ENCODE measurements at regions not wholly inside any gene's neighbourhood (a gene's known extent, or its start where the extent isn't known, plus 50 kb on each side); places are given as distances from the start of the nearest gene placed in this dataset.
A peak's percentile ranks its signal among the peaks of the same experiment; 100 is the strongest.
"Not testable (repeated sequence)": the region's sequence is repeated elsewhere in the genome, so short reads cannot be mapped to it uniquely, and the experiment has no call there.

GRCh38 chr6:112513175-112513574, 166.0 kb downstream of the RFPL4B start:
- no peak for DNase-seq (ENCODE audit: low read depth)

GRCh38 chr6:112522587-112522986, 175.5 kb downstream of the RFPL4B start:
- DNase-seq (ENCODE audit: low read depth): no peak

GRCh38 chr6:112524071-112524470, 176.9 kb downstream of the RFPL4B start:
- DNase-seq (ENCODE audit: low read depth): no peak

GRCh38 chr6:112525749-112526148, 178.6 kb downstream of the RFPL4B start:
- no peak for DNase-seq (ENCODE audit: low read depth)

- no peak for DNase-seq (ENCODE audit: low read depth)
These were observed 179.5 kb downstream of the RFPL4B start for GRCh38 chr6:112526594-112526993.

GRCh38 chr6:112528306-112528705, 181.2 kb downstream of the RFPL4B start:
- DNase-seq (ENCODE audit: low read depth): not testable (repeated sequence)

GRCh38 chr6:112535816-112536215, 188.7 kb downstream of the RFPL4B start:
- DNase-seq (ENCODE audit: low read depth): no peak

- no peak for DNase-seq (ENCODE audit: low read depth)
These were observed 192.2 kb downstream of the RFPL4B start for GRCh38 chr6:112539355-112539754.

GRCh38 chr6:112541847-112542246, 194.7 kb downstream of the RFPL4B start:
- not testable (repeated sequence) for DNase-seq (ENCODE audit: low read depth)

- DNase-seq (ENCODE audit: low read depth): not testable (repeated sequence)
These were observed 200.4 kb downstream of the RFPL4B start for GRCh38 chr6:112547321-112548085.

GRCh38 chr6:112549749-112550148, 202.6 kb downstream of the RFPL4B start:
- DNase-seq (ENCODE audit: low read depth): no peak

GRCh38 chr6:112557435-112557834, 210.3 kb downstream of the RFPL4B start:
- DNase-seq (ENCODE audit: low read depth): no peak

- no peak for DNase-seq (ENCODE audit: low read depth)
These were observed 210.8 kb downstream of the RFPL4B start for GRCh38 chr6:112557961-112558360.

GRCh38 chr6:112560651-112561050, 213.5 kb downstream of the RFPL4B start:
- no peak for DNase-seq (ENCODE audit: low read depth)

- no peak for DNase-seq (ENCODE audit: low read depth)
These were observed 215.4 kb downstream of the RFPL4B start for GRCh38 chr6:112562301-112563231.

- peak; percentile 79 for DNase-seq (ENCODE audit: low read depth)
These were observed 216.2 kb downstream of the RFPL4B start for GRCh38 chr6:112563368-112563767.

- DNase-seq (ENCODE audit: low read depth): no peak
These were observed 220.9 kb downstream of the RFPL4B start for GRCh38 chr6:112568066-112568465.

- DNase-seq (ENCODE audit: low read depth): no peak
These were observed 224.5 kb downstream of the RFPL4B start for GRCh38 chr6:112571488-112572270.

- DNase-seq (ENCODE audit: low read depth): no peak
These were observed 227.1 kb downstream of the RFPL4B start for GRCh38 chr6:112574190-112574589.

GRCh38 chr6:112575309-112575834, 228.2 kb downstream of the RFPL4B start:
- no peak for DNase-seq (ENCODE audit: low read depth)

GRCh38 chr6:112576423-112576822, 229.3 kb downstream of the RFPL4B start:
- DNase-seq (ENCODE audit: low read depth): peak; percentile 25

GRCh38 chr6:112579601-112580000, 232.5 kb downstream of the RFPL4B start:
- peak; percentile 47 for DNase-seq (ENCODE audit: low read depth)

Measured in ELR (cell line).